ENCODE measurements at regions not wholly inside any gene's neighbourhood (a gene's known extent, or its start where the extent isn't known, plus 50 kb on each side); places are given as distances from the start of the nearest gene placed in this dataset.

DNA sequence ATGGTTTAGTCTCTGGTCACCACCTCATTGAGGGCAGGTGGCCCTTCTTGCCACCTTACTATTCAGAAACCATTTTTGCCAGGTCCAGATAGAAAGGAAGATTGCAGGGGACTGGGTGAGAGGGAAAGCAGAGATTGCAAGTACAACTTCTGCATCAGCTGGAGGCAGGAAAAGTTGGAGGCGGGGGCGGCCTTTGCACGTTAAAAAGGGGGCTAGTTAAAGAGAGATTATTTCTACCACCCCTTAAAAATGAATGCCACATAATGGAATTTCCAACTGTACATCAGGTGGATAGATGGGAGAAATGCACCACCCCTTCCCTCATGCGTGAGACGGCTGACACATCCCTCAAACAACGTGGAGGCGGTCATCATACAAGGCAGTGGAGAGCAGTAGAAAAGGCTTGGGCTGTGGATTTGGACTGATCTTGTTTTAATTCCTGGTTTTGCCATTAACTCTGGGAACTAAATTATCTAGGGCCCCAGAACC, 95.4 kb upstream of the CNKSR3 start:
- H3K4me3 ChIP-seq: no peak overlapping the region
- H3K27ac ChIP-seq: no peak overlapping the region
- no peak for DNase-seq

DNA sequence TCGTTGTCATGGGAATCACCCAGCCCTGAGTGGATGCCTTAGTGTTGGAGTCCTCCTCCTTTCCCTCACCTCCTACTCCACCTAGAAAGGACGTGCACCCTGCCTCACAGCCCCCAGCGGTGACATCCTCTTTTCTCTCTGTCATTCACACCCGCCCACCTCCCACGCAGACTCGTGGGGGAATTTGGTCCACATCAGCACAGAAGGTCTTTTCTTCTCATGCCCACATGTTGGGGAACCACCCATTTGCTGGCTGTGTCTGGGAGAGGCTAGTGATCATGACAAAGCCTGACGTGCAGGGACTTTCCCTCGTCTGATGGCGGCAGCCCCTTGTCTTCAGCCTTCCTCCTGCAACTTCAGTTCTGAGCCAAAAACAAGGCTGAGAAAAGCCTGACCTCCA, 96.0 kb upstream of the CNKSR3 start:
- Histone ChIP-seq H3K27ac (no peak overlapping the region), H3K36me3 (no peaks in the 10 kb centered on the region), H3K9me3 (no peaks in the 10 kb centered on the region), H3K4me3 (no peak overlapping the region), H3K4me1 (peaks cover 0 to 3% (median 0%) of the 10 kb centered on the region in 4 donors), H3K27me3 (no peaks in the 10 kb centered on the region)
- peak in 1 of 3 donors; percentile 24 for DNase-seq
- TF ChIP-seq POLR2A (IDR thresholded peaks at IDR 0.05): no peak
- TF ChIP-seq, protein P1, sequence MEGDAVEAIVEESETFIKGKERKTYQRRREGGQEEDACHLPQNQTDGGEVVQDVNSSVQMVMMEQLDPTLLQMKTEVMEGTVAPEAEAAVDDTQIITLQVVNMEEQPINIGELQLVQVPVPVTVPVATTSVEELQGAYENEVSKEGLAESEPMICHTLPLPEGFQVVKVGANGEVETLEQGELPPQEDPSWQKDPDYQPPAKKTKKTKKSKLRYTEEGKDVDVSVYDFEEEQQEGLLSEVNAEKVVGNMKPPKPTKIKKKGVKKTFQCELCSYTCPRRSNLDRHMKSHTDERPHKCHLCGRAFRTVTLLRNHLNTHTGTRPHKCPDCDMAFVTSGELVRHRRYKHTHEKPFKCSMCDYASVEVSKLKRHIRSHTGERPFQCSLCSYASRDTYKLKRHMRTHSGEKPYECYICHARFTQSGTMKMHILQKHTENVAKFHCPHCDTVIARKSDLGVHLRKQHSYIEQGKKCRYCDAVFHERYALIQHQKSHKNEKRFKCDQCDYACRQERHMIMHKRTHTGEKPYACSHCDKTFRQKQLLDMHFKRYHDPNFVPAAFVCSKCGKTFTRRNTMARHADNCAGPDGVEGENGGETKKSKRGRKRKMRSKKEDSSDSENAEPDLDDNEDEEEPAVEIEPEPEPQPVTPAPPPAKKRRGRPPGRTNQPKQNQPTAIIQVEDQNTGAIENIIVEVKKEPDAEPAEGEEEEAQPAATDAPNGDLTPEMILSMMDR (IDR thresholded peaks at IDR 0.05): no peak

More for the DNA sequence above, 95.4 kb upstream of the CNKSR3 start:
- TF ChIP-seq, protein P1 (IDR thresholded peaks at IDR 0.05): no peak
- TF ChIP-seq POLR2A (IDR thresholded peaks at IDR 0.05): no peak
- no peaks in the 10 kb centered on the region for H3K9me3 ChIP-seq
- no peaks in the 10 kb centered on the region for H3K27me3 ChIP-seq
- peaks cover 0 to 3% (median 0%) of the 10 kb centered on the region in 4 donors for H3K4me1 ChIP-seq
- H3K36me3 ChIP-seq: no peaks in the 10 kb centered on the region

DNA sequence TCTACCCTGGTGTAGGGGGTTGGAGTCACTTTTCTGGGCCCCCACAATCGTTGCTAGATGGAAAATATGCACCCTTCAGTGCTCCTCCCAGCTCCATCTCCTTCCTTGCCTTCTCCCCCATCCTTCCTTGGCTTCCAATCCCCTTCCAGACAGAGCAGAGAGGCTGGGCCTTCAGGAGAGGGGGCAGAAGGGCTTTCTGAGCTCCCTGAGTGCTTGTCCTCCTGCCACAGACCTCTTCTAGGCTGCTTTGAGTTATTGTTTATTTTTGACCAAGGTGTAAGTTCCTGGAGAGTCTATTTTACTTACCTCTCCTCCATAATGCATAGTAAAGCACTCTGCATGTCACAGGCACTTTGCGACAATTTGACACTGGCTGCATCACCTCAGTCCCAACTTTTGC, 96.4 kb upstream of the CNKSR3 start:
- H3K27me3 ChIP-seq: no peaks in the 10 kb centered on the region
- H3K4me3 ChIP-seq: no peak overlapping the region
- no peak for DNase-seq

GRCh38 chr6:154611241-154611640, 100.8 kb upstream of the CNKSR3 start:
- H3K9me3 ChIP-seq: no peaks in the 10 kb centered on the region
- TF ChIP-seq POLR2A (IDR thresholded peaks at IDR 0.05): no peak
- TF ChIP-seq, protein P1 (IDR thresholded peaks at IDR 0.05): no peak
- no peak overlapping the region for H3K27ac ChIP-seq
- no peaks in the 10 kb centered on the region for H3K36me3 ChIP-seq
- no peak for DNase-seq
- no peak overlapping the region for H3K4me3 ChIP-seq
- peaks cover 0 to 4% (median 2%) of the 10 kb centered on the region in 4 donors for H3K4me1 ChIP-seq
- no peaks in the 10 kb centered on the region for H3K27me3 ChIP-seq

More for the DNA sequence above, 96.4 kb upstream of the CNKSR3 start:
- Histone ChIP-seq H3K27ac (no peak overlapping the region), H3K4me1 (peaks cover 0 to 3% (median 0%) of the 10 kb centered on the region in 4 donors), H3K36me3 (no peaks in the 10 kb centered on the region), H3K9me3 (no peaks in the 10 kb centered on the region)
- TF ChIP-seq, protein P1 (IDR thresholded peaks at IDR 0.05): no peak
- no peak for TF ChIP-seq POLR2A (IDR thresholded peaks at IDR 0.05)

GRCh38 chr6:154611847-154612246, 101.4 kb upstream of the CNKSR3 start:
- H3K9me3 ChIP-seq: no peaks in the 10 kb centered on the region
- no peaks in the 10 kb centered on the region for H3K27me3 ChIP-seq
- no peaks in the 10 kb centered on the region for H3K36me3 ChIP-seq
- no peak overlapping the region for H3K27ac ChIP-seq
- no peak for DNase-seq
- no peak for TF ChIP-seq POLR2A (IDR thresholded peaks at IDR 0.05)
- TF ChIP-seq, protein P1 (IDR thresholded peaks at IDR 0.05): no peak
- no peak overlapping the region for H3K4me3 ChIP-seq
- peaks cover 0 to 4% (median 0%) of the 10 kb centered on the region in 4 donors for H3K4me1 ChIP-seq

Measured in Peyer's patch (tissue), 4 donors.